ENCODE measurements at regions not wholly inside any gene's neighbourhood (a gene's known extent, or its start where the extent isn't known, plus 50 kb on each side); places are given as distances from the start of the nearest gene placed in this dataset.

DNA sequence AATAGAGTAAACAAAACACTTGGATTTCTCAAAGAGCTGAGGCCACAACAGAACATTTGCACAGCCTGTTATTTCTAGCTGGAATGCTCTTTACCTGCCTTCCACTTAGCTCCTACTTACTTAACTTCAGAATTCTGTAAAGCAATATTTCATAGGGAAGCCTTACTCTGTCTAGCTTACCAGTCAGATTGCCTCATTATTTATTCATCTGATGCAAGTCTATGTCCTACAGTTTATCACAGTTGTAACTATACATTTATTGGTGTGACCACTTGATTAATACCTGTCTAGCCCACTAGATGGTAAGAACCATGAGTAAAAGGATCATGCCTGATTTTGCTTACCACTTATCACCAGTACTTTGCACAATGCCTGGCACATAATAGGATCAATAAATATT lies 56.1 kb upstream of the ME3 start:
- TF ChIP-seq, protein P1, sequence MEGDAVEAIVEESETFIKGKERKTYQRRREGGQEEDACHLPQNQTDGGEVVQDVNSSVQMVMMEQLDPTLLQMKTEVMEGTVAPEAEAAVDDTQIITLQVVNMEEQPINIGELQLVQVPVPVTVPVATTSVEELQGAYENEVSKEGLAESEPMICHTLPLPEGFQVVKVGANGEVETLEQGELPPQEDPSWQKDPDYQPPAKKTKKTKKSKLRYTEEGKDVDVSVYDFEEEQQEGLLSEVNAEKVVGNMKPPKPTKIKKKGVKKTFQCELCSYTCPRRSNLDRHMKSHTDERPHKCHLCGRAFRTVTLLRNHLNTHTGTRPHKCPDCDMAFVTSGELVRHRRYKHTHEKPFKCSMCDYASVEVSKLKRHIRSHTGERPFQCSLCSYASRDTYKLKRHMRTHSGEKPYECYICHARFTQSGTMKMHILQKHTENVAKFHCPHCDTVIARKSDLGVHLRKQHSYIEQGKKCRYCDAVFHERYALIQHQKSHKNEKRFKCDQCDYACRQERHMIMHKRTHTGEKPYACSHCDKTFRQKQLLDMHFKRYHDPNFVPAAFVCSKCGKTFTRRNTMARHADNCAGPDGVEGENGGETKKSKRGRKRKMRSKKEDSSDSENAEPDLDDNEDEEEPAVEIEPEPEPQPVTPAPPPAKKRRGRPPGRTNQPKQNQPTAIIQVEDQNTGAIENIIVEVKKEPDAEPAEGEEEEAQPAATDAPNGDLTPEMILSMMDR (IDR thresholded peaks at IDR 0.05) = no peak
- TF ChIP-seq POLR2AphosphoS5 (IDR thresholded peaks at IDR 0.05) (no peak), POLR2A (IDR thresholded peaks at IDR 0.05) (no peak), EP300 (IDR thresholded peaks at IDR 0.05) (no peak)
